NCI-H1092 treated with DMSO at 0.1 percent for 48 hours (cell line): ENCODE measurements at regions not wholly inside any gene's neighbourhood (a gene's known extent, or its start where the extent isn't known, plus 50 kb on each side); places are given as distances from the start of the nearest gene placed in this dataset.
"Not testable (repeated sequence)": the region's sequence is repeated elsewhere in the genome, so short reads cannot be mapped to it uniquely, and the experiment has no call there.

Source experiments
- DNase-seq: peaks from one replicate; lab custom pipeline; 2025; lab: John Stamatoyannopoulos, UW

- DNase-seq, result not testable (repeated sequence)
Observed at GRCh38 chr1:146641534-146641933, 296.6 kb upstream of the NBPF12 start.

GRCh38 chr1:146640671-146641070 lies 297.5 kb upstream of the NBPF12 start:
- peak; percentile 1 for DNase-seq

- not testable (repeated sequence) for DNase-seq
Observed at GRCh38 chr1:146630302-146630701, 307.8 kb upstream of the NBPF12 start.

GRCh38 chr1:146618582-146618981 lies 319.5 kb upstream of the NBPF12 start:
- not testable (repeated sequence) for DNase-seq

- not testable (repeated sequence) for DNase-seq
Observed at GRCh38 chr1:146604681-146605080, 333.4 kb upstream of the NBPF12 start.

GRCh38 chr1:146600720-146601307 lies 337.3 kb upstream of the NBPF12 start:
- DNase-seq, result not testable (repeated sequence)

- DNase-seq, result not testable (repeated sequence)
Observed at GRCh38 chr1:146599906-146600305, 338.2 kb upstream of the NBPF12 start.

- DNase-seq, result not testable (repeated sequence)
Observed at GRCh38 chr1:146581229-146581628, 352.4 kb upstream of the NOTCH2NLA start.

GRCh38 chr1:146567541-146567940 lies 338.7 kb upstream of the NOTCH2NLA start:
- not testable (repeated sequence) for DNase-seq

- not testable (repeated sequence) for DNase-seq
Observed at GRCh38 chr1:146558032-146558431, 329.2 kb upstream of the NOTCH2NLA start.

GRCh38 chr1:146556405-146556804 lies 327.6 kb upstream of the NOTCH2NLA start:
- DNase-seq, result not testable (repeated sequence)

- not testable (repeated sequence) for DNase-seq
Observed at GRCh38 chr1:146552414-146552813, 323.6 kb upstream of the NOTCH2NLA start.

- not testable (repeated sequence) for DNase-seq
Observed at GRCh38 chr1:146548684-146549083, 319.9 kb upstream of the NOTCH2NLA start.

- DNase-seq, result not testable (repeated sequence)
Observed at GRCh38 chr1:146546189-146546588, 317.4 kb upstream of the NOTCH2NLA start.

GRCh38 chr1:146537775-146538373 lies 309.1 kb upstream of the NOTCH2NLA start:
- not testable (repeated sequence) for DNase-seq

- DNase-seq, result not testable (repeated sequence)
Observed at GRCh38 chr1:146536028-146536427, 307.2 kb upstream of the NOTCH2NLA start.

- DNase-seq, result not testable (repeated sequence)
Observed at GRCh38 chr1:146535575-146535974, 306.8 kb upstream of the NOTCH2NLA start.

GRCh38 chr1:146530958-146531357 lies 302.1 kb upstream of the NOTCH2NLA start:
- not testable (repeated sequence) for DNase-seq

GRCh38 chr1:146522812-146523211 lies 294.0 kb upstream of the NOTCH2NLA start:
- not testable (repeated sequence) for DNase-seq

GRCh38 chr1:146522345-146522744 lies 293.5 kb upstream of the NOTCH2NLA start:
- not testable (repeated sequence) for DNase-seq

GRCh38 chr1:146521804-146522203 lies 293.0 kb upstream of the NOTCH2NLA start:
- DNase-seq, result not testable (repeated sequence)

- not testable (repeated sequence) for DNase-seq
Observed at GRCh38 chr1:146513754-146514153, 284.9 kb upstream of the NOTCH2NLA start.

- DNase-seq, result not testable (repeated sequence)
Observed at GRCh38 chr1:146511047-146511777, 282.4 kb upstream of the NOTCH2NLA start.
